ENCODE measurements at regions not wholly inside any gene's neighbourhood (a gene's known extent, or its start where the extent isn't known, plus 50 kb on each side); places are given as distances from the start of the nearest gene placed in this dataset.
"Not testable (repeated sequence)": the region's sequence is repeated elsewhere in the genome, so short reads cannot be mapped to it uniquely, and the experiment has no call there.

DNA sequence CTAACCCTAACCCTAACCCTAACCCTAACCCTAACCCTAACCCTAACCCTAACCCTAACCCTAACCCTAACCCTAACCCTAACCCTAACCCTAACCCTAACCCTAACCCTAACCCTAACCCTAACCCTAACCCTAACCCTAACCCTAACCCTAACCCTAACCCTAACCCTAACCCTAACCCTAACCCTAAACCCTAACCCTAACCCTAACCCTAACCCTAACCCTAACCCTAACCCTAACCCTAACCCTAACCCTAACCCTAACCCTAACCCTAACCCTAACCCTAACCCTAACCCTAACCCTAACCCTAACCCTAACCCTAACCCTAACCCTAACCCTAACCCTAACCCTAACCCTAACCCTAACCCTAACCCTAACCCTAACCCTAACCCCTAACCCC is 80.6 kb upstream of the PLEKHG4B start:
- not testable (repeated sequence) for DNase-seq

DNA sequence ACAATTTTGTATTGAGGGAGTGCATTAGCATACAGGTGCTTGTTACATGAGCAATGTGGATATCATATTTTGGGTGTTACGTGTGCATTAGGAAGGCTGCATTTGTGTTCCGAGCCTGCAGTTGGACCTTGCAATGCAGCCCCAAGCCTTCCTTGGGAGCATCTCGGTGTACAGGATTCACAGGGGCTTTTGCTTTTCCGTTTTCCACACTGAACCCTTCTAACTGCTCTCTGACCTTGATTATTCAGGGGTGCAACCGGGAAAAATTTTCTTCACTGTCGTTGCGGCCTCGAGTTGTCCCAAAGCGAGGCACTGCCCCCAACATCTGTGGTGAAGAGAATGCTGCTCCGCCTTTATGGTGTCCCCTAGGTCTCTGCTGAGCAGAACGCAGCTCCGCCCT is 80.1 kb upstream of the PLEKHG4B start:
- no peak for DNase-seq

DNA sequence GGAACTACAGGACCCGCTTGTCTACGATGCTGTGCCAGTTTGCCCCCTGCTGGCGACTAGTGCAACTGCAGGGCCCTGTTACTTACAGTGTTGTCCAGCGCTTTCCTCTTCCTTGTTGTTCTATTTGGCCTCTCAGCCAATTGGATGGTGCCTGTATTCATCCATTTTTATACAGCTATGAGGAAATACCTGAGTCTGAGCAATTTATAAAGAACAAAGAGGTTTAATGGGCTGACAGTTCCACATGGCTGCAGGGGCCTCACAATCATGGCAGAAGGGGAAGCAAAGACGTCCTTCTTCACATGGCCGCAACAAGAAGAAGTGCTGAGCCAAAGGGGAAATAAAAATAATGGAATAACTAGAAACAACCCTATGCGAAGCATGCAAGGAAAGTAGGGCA is 78.7 kb upstream of the PLEKHG4B start:
- DNase-seq, result no peak

DNA sequence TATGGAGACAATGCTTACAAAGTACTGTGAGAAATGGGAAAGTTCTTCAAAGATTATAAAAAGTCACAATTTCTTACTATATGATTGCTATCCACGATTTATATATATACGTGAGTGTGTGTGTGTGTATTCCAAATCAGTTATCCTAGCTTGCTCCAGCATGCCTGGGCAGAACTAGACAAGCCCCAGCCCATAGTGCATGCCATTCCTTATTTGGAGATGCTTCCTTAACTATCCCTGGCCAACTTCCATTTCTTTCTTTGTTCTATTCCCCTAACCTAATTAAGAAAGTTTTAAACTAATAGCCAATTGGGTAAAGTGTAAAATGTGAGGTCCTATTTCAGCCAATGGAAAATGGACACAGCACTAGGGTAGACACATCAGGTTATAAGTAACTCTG is 77.3 kb upstream of the PLEKHG4B start:
- not testable (repeated sequence) for DNase-seq

DNA sequence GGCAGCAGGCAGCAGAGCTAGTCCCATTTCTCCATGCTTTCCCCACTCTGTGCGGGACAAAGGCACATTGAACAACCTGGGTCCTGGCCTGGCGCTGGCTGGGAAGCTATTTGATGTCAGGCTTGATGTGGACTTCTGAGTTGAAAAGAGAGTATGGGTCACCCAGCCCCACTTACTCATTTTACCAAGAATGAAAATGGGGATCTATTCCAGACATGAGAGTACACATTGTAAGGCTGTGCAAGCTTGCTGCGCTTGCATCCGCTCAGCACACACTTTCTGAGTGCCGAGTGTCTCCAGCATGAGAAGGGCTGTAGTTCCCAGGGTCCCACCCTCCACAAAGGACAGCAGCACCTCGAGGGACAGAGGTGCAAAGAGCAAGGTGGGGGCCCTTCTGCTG is 71.7 kb upstream of the PLEKHG4B start:
- DNase-seq, result not testable (repeated sequence)

DNA sequence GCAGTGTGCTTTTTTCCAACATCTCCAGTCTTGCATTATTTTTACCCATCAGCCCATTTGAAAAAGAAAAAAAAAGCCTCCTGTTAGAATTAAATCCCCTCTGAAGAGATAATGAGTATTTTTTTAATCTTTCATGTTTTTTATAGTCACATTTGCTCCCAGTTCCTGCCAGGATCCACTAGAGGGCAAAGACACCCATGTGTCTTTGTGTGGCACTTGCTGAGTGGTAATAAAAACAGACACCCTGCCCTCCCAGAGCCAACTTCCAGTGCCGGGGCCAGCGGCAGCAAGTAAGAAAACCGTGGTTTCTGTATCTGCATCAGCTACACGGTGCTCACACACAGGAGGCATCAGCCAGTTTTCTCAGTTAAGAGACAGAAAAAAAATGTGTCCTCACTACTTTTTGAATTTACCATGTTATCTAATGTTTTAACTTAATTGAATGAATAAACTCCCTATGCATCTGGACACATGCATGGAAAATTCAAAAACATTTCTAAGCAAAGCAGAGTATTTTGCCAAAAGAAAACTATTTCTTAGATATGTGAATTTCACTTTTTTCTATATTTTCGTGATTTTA is 70.2 kb upstream of the PLEKHG4B start:
- DNase-seq, result peak in 1 of 2 donors; percentile 9

DNA sequence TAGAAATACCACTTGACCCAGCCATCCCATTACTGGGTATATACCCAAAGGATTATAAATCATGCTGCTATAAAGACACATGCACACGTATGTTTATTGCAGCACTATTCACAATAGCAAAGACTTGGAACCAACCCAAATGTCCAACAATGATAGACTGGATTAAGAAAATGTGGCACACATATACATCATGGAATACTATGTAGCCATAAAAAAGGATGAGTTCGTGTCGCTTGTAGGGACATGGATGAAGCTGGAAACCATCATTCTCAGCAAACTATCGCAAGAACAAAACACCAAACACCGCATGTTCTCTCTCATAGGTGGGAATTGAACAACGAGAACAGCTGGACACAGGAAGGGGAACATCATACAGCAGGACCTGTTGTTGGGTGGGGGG is 68.1 kb upstream of the PLEKHG4B start:
- DNase-seq, result not testable (repeated sequence)

DNA sequence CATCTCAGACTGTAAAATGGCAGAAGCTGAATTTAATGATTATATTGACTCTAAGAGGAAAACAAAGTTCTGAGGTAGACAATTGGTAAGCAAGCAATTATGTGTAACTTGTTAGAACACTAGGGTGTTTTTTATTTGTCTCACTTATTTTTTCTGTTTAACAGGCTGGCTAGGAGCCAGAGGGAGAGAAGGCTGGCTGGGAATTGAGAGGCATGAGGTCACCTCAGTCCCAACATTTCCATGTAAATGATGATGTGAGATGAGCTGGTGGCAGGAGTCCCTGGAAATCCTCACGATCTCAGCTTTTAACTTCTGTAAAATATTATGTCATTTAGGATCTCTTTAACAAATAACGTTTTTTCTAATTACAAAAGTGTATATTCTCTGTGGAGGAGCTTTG is 66.9 kb upstream of the PLEKHG4B start:
- not testable (repeated sequence) for DNase-seq

DNA sequence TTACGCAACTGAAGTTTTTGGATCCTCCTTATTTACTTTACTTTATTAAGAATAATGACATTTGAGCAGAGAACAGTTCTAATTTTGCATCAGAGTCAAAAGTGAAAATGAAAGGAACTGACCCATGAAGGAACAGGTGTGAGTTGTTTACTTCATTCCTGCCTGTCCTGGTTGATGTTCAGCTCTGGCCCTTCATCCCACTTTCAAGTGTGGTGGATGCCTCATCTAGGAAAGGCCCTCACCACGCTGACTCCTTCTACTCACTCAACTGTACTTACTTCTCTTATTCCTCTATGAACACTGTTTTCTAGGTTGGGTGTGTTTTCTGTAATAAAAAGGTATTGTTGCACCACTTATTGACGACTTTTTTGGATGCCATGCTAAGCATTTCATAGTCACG is 61.8 kb upstream of the PLEKHG4B start:
- DNase-seq, result no peak

DNA sequence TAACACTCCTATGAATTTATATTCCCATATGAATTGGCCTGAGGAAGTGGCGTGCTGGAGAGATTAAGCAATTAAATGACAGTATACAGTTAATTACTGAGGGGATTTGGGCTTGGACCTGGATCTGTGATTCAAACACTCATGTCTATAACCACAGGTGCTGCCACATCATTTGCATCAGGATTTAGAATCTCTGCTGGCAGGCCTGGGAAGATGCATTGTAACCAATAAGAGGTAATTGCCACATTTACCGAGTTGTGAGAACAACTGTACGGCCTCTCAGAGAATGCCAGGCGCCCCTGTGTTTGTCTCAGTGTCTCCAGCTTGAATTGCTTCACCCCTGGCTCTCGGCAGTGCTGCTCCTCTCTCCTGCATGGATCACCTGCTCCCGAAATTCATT is 61.4 kb upstream of the PLEKHG4B start:
- not testable (repeated sequence) for DNase-seq

DNA sequence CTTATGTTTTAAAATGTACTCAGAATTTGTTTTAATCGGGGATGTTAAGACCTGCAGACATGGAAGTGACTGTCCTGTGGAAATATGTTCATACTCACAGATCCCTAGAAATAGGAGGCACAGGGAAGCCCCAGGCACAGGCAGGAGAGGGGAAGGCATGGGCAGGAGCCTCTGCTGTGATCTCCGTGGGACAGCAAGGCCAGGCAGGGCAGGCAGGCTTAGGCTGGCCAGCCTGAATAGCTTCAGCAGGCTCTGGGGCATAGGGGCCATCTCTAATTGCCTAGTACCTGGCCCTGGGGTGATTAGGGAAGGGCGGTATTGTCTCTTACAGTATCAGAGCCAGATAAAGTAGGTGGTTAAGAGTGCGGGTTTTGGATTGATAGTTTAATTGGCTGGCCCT is 59.8 kb upstream of the PLEKHG4B start:
- DNase-seq, result no peak

DNA sequence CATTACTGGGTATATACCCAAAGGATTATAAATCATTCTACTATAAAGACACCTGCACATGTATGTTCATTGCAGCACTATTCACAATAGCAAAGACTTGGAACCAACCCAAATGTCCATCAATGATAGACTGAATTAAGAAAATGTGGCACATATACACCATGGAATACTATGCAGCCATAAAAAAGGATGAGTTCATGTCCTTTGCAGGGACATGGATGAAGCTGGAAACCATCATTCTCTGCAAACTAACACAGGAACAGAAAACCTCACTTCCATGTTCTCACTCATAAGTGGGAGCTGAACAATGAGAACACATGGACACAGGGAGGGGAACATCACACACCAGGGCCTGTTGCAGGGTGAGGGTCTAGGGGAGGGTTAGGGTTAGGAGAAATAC is 56.4 kb upstream of the PLEKHG4B start:
- DNase-seq, result not testable (repeated sequence)

DNA sequence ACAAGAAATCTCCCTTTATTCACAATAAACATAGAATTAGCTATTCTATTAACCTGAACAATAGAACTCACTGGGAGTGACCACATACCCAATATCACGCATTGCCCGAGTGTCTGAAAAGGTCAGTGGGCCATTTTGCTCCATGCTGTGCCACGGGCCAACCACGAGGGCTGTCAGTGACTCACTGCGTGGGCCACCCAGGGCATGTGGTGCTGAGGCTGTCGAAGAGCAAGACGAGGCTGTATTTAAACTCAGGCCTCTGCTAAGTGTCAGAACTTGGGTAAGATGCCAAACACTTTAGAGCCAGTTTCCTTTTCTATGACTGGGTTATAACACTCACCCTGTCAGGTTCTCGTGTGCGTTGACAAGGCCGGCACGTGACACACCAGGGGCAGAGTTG is 54.8 kb upstream of the PLEKHG4B start:
- not testable (repeated sequence) for DNase-seq

DNA sequence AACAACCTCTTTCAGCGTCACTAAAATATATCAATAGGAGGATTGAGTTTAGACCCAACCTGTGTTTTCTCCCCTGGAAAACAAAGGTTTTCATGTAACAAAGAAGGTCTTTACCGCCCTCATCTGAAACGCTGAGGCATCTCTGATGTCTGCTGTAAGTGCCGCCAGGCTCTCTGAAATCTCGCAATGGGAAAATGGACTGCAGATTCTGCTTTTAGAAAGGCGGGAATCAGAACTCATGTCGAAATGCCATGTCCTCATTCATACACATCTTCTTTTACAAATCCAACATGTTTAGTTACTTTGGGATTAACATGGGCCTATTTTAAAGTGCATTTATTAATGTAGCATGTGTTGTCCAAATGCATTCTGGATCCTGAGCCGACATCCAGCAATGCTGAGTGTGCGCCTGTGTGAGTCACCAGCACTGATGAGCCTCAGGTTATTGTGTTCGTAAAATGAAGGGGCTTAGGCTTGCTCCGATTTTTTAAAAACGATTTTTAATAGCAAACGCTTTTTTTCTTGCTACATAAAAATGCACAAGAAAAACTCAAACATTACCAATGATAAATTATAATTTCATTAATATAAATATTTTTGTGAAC is 51.9 kb upstream of the PLEKHG4B start:
- no peak for DNase-seq
